Esophagus squamous epithelium (tissue), 5 donors: ENCODE measurements at regions not wholly inside any gene's neighbourhood (a gene's known extent, or its start where the extent isn't known, plus 50 kb on each side); places are given as distances from the start of the nearest gene placed in this dataset.

ENCODE experiments used
- DNase-seq: peaks from one replicate; lab custom pipeline; 2025; lab: John Stamatoyannopoulos, UW
- H3K27ac ChIP-seq, 4 donors: fragments of 200-600 bp; sonication (generic); one replicate each; pipeline ENCODE4 v1.5.1; 2016 to 2019; ENCODE audit warnings: mild to moderate bottlenecking in 1 of 4
- H3K27me3 ChIP-seq, 4 donors: fragments of 200-600 bp; sonication (generic); 1 replicate in 3 of 4; 2 replicates in 1 of 4; pipeline versions ENCODE4 v1.5.1 to v1.6.0; 2017 to 2021; ENCODE audit warnings: antibody characterized with exemption in 1 of 4
- H3K36me3 ChIP-seq, 3 donors: fragments of 200-600 bp; sonication (generic); one replicate each; pipeline ENCODE4 v1.5.1; 2016 to 2019
- H3K4me1 ChIP-seq, 3 donors: fragments of 200-600 bp; sonication (generic); one replicate each; pipeline ENCODE4 v1.5.1; 2017 to 2019
- H3K4me3 ChIP-seq, 4 donors: fragments of 200-600 bp; sonication (generic); 1 replicate in 3 of 4; 2 replicates in 1 of 4; pipeline ENCODE4 v1.5.1; 2016 to 2019; ENCODE audit warnings: mild to moderate bottlenecking in 2 of 4, moderate library complexity in 1 of 4
- H3K9me3 ChIP-seq, 3 donors: fragments of 200-600 bp; sonication (generic); one replicate each; pipeline ENCODE4 v1.5.1; 2016 to 2019
- POLR2A ChIP-seq, 4 donors: fragments of 450-650 bp; IDR thresholded peaks; one replicate each; pipeline ENCODE4 v1.6.1; 2017; ENCODE audit warnings: antibody characterized with exemption in 4 of 4, mild to moderate bottlenecking in 4 of 4, moderate library complexity in 3 of 4
- WGBS, 2 donors: methylation state at CpG; one replicate each; pipeline ENCODE4 v1.1.5; 2018; 5-methylcytosine and 5-hydroxymethylcytosine counted together
- intact Hi-C: fragments of 100-400 bp; cut with DNase I; formaldehyde crosslinking; loops from one replicate; pipeline ENCODE4 v1.15.0; 2022
- TF ChIP-seq, protein P1 (sequence below), 6 experiments: fragments of 450-650 bp in 4 of 6; fragments of 200-600 bp in 2 of 6; sonication (generic) in 2 of 6; IDR thresholded peaks; one replicate each; pipeline ENCODE4 v1.5.1; 2016 to 2019; ENCODE audit warnings: antibody characterized with exemption in 6 of 6, mild to moderate bottlenecking in 4 of 6, moderate library complexity in 4 of 6
- donor health status: DM: yes; HTN: yes; CAD: no.

DNA sequence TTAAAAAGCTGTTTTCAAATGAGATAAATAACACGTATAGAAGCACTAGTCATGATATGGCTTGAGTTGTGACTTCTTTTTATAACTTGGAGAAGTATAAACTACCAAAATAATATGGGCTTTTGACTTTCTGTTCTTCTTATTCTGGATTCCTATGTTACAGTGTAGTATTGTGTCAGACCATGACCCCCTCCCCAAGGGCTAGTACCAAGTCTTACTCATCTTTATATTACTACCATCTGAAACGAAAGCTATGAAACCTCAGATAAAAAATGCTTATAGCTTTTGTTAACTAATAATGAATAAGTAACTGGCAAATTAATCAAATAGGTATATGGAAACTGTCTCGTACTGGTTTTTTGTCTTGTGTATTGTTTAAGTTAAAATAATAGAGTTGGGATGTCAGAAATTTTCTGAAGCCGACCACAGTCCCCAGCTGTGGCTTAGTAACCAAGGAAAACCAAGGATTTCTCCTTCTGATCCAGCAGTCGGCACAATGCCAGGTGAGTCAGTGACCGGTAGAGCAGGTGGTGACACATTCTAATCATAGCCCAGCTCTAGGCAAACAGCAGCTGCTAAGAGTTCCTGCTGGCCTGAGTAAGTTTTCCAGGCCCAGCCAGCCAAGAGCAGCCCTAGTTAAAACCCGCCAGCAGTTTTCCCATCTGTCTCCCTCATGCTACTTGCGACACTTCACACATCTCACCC, 163.3 kb upstream of the PRDX4 start:
- H3K4me3 ChIP-seq: no peak overlapping the region
- no peaks in the 10 kb centered on the region for H3K9me3 ChIP-seq
- H3K36me3 ChIP-seq: no peaks in the 10 kb centered on the region
- WGBS, 2 donors: 38 to 45% methylated on average over 2 to 7 of the region's 8 CpGs
- H3K4me1 ChIP-seq: peaks cover 0 to 9% (median 0%) of the 10 kb centered on the region in 3 donors
- DNase-seq: no peak
- H3K27ac ChIP-seq: no peak overlapping the region
- no peaks in the 10 kb centered on the region for H3K27me3 ChIP-seq
- intact Hi-C loops: no loop called here
- no peak for TF ChIP-seq POLR2A (IDR thresholded peaks at IDR 0.05)
- TF ChIP-seq, protein P1, sequence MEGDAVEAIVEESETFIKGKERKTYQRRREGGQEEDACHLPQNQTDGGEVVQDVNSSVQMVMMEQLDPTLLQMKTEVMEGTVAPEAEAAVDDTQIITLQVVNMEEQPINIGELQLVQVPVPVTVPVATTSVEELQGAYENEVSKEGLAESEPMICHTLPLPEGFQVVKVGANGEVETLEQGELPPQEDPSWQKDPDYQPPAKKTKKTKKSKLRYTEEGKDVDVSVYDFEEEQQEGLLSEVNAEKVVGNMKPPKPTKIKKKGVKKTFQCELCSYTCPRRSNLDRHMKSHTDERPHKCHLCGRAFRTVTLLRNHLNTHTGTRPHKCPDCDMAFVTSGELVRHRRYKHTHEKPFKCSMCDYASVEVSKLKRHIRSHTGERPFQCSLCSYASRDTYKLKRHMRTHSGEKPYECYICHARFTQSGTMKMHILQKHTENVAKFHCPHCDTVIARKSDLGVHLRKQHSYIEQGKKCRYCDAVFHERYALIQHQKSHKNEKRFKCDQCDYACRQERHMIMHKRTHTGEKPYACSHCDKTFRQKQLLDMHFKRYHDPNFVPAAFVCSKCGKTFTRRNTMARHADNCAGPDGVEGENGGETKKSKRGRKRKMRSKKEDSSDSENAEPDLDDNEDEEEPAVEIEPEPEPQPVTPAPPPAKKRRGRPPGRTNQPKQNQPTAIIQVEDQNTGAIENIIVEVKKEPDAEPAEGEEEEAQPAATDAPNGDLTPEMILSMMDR (IDR thresholded peaks at IDR 0.05): no peak

- Histone ChIP-seq H3K27me3 (no peaks in the 10 kb centered on the region), H3K36me3 (no peaks in the 10 kb centered on the region), H3K4me3 (no peak overlapping the region), H3K4me1 (peaks cover 0 to 9% (median 0%) of the 10 kb centered on the region in 3 donors), H3K27ac (no peak overlapping the region), H3K9me3 (no peaks in the 10 kb centered on the region)
- WGBS, 2 donors: 60 to 68% methylated on average over 2 to 6 of the region's 6 CpGs
- intact Hi-C loops: no loop called here
- DNase-seq: no peak
- TF ChIP-seq, protein P1 (IDR thresholded peaks at IDR 0.05): no peak
- TF ChIP-seq POLR2A (IDR thresholded peaks at IDR 0.05): no peak
Measured at GRCh38 chrX:23504540-23504884, 162.8 kb upstream of the PRDX4 start.

- Histone ChIP-seq H3K27ac (no peak overlapping the region), H3K27me3 (no peaks in the 10 kb centered on the region), H3K9me3 (no peaks in the 10 kb centered on the region), H3K36me3 (no peaks in the 10 kb centered on the region), H3K4me3 (no peak overlapping the region), H3K4me1 (peaks cover 0 to 9% (median 0%) of the 10 kb centered on the region in 3 donors)
- TF ChIP-seq, protein P1 (IDR thresholded peaks at IDR 0.05): no peak
- TF ChIP-seq POLR2A (IDR thresholded peaks at IDR 0.05): no peak
- WGBS, 2 donors: 40 to 72% methylated on average over 1 to 2 of the region's 2 CpGs
- DNase-seq: no peak
- intact Hi-C loops: no loop called here
Measured at GRCh38 chrX:23504895-23505294, 162.4 kb upstream of the PRDX4 start.

- intact Hi-C loops: no loop called here
- no peak overlapping the region for H3K27ac ChIP-seq
- TF ChIP-seq, protein P1 (IDR thresholded peaks at IDR 0.05): no peak
- TF ChIP-seq POLR2A (IDR thresholded peaks at IDR 0.05): no peak
- H3K27me3 ChIP-seq: no peaks in the 10 kb centered on the region
- H3K9me3 ChIP-seq: no peaks in the 10 kb centered on the region
- WGBS, 2 donors: 48 to 79% methylated on average over 5 to 6 of the region's 6 CpGs
- H3K4me1 ChIP-seq: peaks cover 0 to 9% (median 0%) of the 10 kb centered on the region in 3 donors
- no peak overlapping the region for H3K4me3 ChIP-seq
- no peak for DNase-seq
- no peaks in the 10 kb centered on the region for H3K36me3 ChIP-seq
Measured at GRCh38 chrX:23505531-23506303, 161.6 kb upstream of the PRDX4 start.

- Histone ChIP-seq H3K27ac (no peak overlapping the region), H3K9me3 (no peaks in the 10 kb centered on the region), H3K36me3 (no peaks in the 10 kb centered on the region), H3K4me3 (no peak overlapping the region), H3K27me3 (no peaks in the 10 kb centered on the region), H3K4me1 (peaks cover 0 to 7% (median 0%) of the 10 kb centered on the region in 3 donors)
- intact Hi-C loops: no loop called here
- TF ChIP-seq, protein P1 (IDR thresholded peaks at IDR 0.05): no peak
- no peak for TF ChIP-seq POLR2A (IDR thresholded peaks at IDR 0.05)
- DNase-seq: no peak
- WGBS, 2 donors: 56 to 60% methylated on average over 1 of the region's 1 CpG
Measured at GRCh38 chrX:23509256-23509655, 158.0 kb upstream of the PRDX4 start.
